GM12865 (cell line): ENCODE measurements at regions not wholly inside any gene's neighbourhood (a gene's known extent, or its start where the extent isn't known, plus 50 kb on each side); places are given as distances from the start of the nearest gene placed in this dataset.

Experiments
- DNase-seq: peaks from one replicate; pipeline ENCODE4 v3.0.0; 2010; ENCODE audit warnings: low read depth
- H3K4me3 ChIP-seq: 2 replicates; pipeline ENCODE4 v1.5.1; 2011; ENCODE audit warnings: mild to moderate bottlenecking, low read depth, low read length, control low read depth
- TF ChIP-seq, protein P1 (sequence below): IDR thresholded peaks from 2 replicates; pipeline ENCODE4 v1.5.1; 2011; ENCODE audit warnings: low read length, control low read depth, low read depth, inconsistent platforms; ENCODE audit not compliant: insufficient read depth; ENCODE audit errors: missing control alignments

DNA sequence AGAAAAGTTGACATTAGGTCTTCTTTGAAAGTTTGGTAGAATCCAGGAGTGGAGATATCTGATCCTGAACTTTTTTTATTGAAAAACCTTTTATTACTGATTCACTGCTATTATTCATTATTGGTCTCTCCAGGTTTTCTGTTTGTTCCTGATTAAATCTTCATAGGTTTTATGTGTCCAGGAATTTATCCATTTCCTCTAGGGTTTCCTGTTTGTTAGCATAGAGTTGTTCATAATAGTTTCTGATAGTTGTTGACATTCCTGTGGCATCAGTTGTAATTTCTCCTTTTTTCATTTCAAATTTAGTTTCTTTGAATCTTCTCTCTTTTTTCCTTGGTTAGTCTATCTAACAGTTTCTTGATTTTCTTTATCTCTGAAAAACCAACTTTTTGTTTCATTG lies 370.3 kb downstream of the SLC6A15 start:
- no peak for DNase-seq
- no peak overlapping the region for H3K4me3 ChIP-seq
- TF ChIP-seq, protein P1, sequence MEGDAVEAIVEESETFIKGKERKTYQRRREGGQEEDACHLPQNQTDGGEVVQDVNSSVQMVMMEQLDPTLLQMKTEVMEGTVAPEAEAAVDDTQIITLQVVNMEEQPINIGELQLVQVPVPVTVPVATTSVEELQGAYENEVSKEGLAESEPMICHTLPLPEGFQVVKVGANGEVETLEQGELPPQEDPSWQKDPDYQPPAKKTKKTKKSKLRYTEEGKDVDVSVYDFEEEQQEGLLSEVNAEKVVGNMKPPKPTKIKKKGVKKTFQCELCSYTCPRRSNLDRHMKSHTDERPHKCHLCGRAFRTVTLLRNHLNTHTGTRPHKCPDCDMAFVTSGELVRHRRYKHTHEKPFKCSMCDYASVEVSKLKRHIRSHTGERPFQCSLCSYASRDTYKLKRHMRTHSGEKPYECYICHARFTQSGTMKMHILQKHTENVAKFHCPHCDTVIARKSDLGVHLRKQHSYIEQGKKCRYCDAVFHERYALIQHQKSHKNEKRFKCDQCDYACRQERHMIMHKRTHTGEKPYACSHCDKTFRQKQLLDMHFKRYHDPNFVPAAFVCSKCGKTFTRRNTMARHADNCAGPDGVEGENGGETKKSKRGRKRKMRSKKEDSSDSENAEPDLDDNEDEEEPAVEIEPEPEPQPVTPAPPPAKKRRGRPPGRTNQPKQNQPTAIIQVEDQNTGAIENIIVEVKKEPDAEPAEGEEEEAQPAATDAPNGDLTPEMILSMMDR, result no peak

DNA sequence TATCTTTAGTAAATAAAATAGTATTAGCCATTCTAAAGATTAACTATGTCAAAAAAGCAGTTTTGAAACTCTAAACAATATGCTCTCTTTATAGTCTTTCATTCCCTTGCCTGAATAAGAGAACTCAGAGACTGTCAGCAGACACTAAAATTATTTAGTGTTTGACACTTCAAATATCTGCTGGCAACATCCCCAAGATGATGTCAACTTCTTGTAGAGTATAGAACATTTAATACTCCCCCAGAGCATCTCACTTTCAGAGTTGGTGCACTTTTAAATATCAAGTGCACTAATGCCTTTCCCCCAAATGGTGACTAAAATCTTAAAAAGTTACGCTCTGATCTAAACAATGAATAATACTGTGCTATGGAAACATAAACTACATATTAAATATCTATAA lies 374.9 kb downstream of the SLC6A15 start:
- DNase-seq, result no peak
- TF ChIP-seq, protein P1, result no peak
- no peak overlapping the region for H3K4me3 ChIP-seq

DNA sequence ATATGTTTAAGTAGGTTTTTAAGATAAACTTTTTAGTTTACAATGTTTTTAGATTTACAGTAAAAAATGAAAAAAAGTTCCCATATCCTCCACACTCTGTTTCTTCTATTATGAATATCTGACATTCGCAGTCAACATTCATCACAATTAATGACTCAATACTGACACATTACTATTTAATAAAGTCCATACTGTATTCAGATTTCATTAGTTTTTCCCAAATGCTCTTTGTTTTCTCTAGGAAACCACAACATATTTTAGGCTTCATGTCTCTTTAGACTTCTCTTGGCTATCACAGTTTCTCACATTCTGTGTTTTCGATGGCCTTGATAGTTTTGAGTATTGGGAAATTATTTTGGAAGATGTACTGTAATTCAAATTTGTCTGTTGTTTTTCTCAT lies 399.8 kb downstream of the SLC6A15 start:
- no peak for DNase-seq
- no peak overlapping the region for H3K4me3 ChIP-seq
- TF ChIP-seq, protein P1, result no peak

DNA sequence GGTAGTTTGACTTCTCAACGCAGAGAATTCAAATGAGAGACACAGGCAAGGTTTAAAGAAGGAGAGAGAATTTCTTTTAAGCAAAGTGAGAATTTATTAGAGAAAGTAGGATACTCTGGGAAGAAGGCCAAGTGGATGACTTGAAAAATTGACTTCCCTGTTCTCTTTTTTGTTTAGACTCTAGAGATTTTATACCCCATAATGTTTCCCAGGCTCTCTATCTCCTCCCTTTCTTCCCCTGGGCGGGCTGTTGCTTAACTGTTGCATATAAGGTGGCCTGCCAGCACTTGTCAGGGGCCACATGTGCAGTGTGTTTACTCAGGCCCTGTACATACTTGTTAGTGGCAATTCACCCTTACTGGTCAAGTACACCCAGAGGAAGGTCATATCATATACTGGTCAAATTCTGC lies 403.7 kb downstream of the SLC6A15 start:
- TF ChIP-seq, protein P1, result no peak
- no peak overlapping the region for H3K4me3 ChIP-seq
- no peak for DNase-seq

DNA sequence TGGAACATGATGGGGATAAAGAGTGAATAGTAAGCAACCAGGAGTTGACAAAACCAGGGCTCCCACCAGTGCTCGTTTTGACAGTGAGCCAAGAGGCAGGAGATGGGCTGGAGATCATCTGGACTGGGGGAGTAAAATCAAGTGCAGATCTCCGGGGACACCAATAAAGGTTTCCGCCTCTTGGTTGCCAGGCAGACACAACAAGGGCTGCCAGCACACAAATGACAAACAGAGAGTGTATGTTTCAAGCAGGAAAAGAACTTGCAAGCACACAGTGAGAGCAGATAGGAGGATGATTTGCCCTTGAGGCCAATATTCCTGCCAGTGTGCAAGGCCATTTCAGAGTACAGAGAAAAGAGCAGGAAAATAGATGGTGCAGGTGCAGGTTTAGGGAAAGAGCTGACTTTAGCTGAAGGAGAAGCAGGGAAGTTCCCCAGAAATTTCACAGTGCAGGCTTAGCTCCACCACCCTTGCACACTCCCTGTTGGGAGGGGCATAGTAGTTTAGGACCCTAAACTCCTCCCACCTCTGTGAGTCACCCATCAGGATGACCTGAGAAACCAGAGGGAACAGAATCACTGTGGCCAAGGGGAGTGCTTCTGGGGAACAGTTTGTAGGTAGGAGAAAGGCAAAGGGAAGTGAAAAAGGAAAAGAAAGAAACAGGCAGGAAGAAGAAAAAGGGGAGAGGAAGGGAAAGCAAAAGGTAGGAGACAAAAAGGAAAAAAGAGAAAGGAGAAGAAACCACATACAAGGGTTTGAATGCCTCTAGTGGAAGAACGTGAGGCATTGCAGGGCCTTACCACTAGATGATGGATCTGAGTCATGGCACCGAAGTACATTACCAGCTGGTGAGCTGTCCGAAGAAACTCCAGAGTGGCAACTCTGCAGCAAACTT lies 404.4 kb downstream of the SLC6A15 start:
- DNase-seq, result peak; percentile 12
- TF ChIP-seq, protein P1, result peak; percentile 16
- no peak overlapping the region for H3K4me3 ChIP-seq

DNA sequence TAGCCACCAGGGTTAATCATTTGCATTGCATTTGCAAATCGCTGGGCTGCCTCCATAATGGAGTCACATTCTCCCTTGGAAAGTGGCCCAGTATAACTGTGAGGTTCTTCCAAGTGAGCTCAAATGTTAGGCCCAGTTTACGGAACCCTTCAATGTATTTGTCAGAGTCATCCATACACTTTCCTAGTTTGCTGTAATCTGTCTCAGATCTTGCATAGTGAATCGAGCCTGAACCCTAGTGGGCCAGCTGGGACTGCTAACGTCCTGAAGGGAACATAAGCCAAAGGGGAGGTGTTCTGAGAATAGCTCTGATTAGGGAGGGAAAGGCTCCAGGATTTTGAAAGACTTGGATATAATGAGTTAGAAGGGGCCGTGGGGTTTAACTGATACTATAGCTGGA lies 406.3 kb downstream of the SLC6A15 start:
- no peak for DNase-seq
- TF ChIP-seq, protein P1, result no peak
- H3K4me3 ChIP-seq, result no peak overlapping the region
